ENCODE measurements at regions not wholly inside any gene's neighbourhood (a gene's known extent, or its start where the extent isn't known, plus 50 kb on each side); places are given as distances from the start of the nearest gene placed in this dataset.

DNA sequence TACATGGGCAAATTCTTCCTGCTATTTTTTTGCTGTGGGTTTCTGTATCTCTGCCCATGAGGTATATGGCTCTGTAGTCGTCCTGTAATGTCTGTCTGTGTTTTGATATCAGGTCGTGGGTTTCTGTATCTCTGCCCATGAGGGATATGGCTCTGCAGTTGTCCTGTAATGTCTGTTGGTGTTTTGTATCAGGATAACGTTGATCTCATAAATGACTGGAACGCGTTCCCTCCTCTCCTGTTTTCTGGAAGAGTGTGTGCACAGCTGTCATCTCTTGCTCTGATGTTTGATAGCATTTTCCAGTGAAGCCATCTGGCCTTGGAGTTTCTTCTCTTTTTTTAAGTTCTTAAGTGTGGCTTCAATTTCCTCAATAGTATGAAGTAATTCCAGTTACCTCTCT lies 57.2 kb downstream of the SOX1 start:
- intact Hi-C loops (cut with DNase I; ENCODE audit: low total_unique reads): no loop called here
- Histone ChIP-seq H3K36me3 (no peaks in the 10 kb centered on the region), H3K4me3 (no peak overlapping the region), H3K4me1 (no peaks in the 10 kb centered on the region), H3K27me3 (peaks cover 0 to 22% of the 10 kb centered on the region in 2 donors), H3K9me3 (no peaks in the 10 kb centered on the region), H3K27ac (no peak overlapping the region)
- DNase-seq: no peak
- TF ChIP-seq, protein P1, sequence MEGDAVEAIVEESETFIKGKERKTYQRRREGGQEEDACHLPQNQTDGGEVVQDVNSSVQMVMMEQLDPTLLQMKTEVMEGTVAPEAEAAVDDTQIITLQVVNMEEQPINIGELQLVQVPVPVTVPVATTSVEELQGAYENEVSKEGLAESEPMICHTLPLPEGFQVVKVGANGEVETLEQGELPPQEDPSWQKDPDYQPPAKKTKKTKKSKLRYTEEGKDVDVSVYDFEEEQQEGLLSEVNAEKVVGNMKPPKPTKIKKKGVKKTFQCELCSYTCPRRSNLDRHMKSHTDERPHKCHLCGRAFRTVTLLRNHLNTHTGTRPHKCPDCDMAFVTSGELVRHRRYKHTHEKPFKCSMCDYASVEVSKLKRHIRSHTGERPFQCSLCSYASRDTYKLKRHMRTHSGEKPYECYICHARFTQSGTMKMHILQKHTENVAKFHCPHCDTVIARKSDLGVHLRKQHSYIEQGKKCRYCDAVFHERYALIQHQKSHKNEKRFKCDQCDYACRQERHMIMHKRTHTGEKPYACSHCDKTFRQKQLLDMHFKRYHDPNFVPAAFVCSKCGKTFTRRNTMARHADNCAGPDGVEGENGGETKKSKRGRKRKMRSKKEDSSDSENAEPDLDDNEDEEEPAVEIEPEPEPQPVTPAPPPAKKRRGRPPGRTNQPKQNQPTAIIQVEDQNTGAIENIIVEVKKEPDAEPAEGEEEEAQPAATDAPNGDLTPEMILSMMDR (IDR thresholded peaks at IDR 0.05): no peak

GRCh38 chr13:112127564-112128330 lies 60.8 kb downstream of the SOX1 start:
- intact Hi-C loops (cut with DNase I; ENCODE audit: low total_unique reads): no loop called here
- Histone ChIP-seq H3K4me1 (no peaks in the 10 kb centered on the region), H3K36me3 (no peaks in the 10 kb centered on the region), H3K27ac (no peak overlapping the region), H3K9me3 (no peaks in the 10 kb centered on the region), H3K27me3 (peaks cover 0 to 31% of the 10 kb centered on the region in 2 donors), H3K4me3 (no peak overlapping the region)
- peak in 1 of 2 donors; percentile 45 for DNase-seq
- TF ChIP-seq, protein P1 (IDR thresholded peaks at IDR 0.05): no peak

DNA sequence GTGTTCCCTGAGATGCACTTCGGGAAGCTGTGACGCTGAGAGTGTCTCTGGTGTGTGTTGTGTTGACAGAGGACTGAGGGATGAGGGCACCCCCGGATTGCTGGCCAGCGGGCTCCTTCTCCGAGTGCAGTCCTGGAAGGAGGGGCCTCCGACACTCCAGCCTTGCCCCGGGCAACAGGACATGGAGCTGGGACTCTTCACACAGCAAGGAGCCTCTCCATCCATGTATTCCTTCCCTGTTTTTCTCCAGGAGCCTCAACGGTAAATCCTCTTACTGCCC lies 61.3 kb downstream of the SOX1 start:
- Histone ChIP-seq H3K4me3 (no peak overlapping the region), H3K27ac (no peak overlapping the region), H3K36me3 (no peaks in the 10 kb centered on the region), H3K27me3 (peaks cover 0 to 36% of the 10 kb centered on the region in 2 donors), H3K9me3 (no peaks in the 10 kb centered on the region), H3K4me1 (no peaks in the 10 kb centered on the region)
- intact Hi-C loops (cut with DNase I; ENCODE audit: low total_unique reads): no loop called here
- TF ChIP-seq, protein P1 (IDR thresholded peaks at IDR 0.05): no peak
- DNase-seq: peak in 1 of 2 donors; percentile 41

GRCh38 chr13:112130418-112130817 lies 63.5 kb downstream of the SOX1 start:
- peaks cover 0 to 36% of the 10 kb centered on the region in 2 donors for H3K27me3 ChIP-seq
- TF ChIP-seq, protein P1 (IDR thresholded peaks at IDR 0.05): no peak
- H3K4me3 ChIP-seq: no peak overlapping the region
- intact Hi-C loops (cut with DNase I; ENCODE audit: low total_unique reads): no loop called here
- H3K4me1 ChIP-seq: no peaks in the 10 kb centered on the region
- no peak for DNase-seq
- no peaks in the 10 kb centered on the region for H3K9me3 ChIP-seq
- H3K36me3 ChIP-seq: no peaks in the 10 kb centered on the region
- no peak overlapping the region for H3K27ac ChIP-seq

- H3K4me3 ChIP-seq: no peak overlapping the region
- peak in 1 of 2 donors; percentile 61 for DNase-seq
- no peaks in the 10 kb centered on the region for H3K36me3 ChIP-seq
- TF ChIP-seq, protein P1 (IDR thresholded peaks at IDR 0.05): no peak
- intact Hi-C loops (cut with DNase I; ENCODE audit: low total_unique reads): no loop called here
- no peak overlapping the region for H3K27ac ChIP-seq
- no peaks in the 10 kb centered on the region for H3K9me3 ChIP-seq
- peaks cover 0 to 39% of the 10 kb centered on the region in 2 donors for H3K27me3 ChIP-seq
- no peaks in the 10 kb centered on the region for H3K4me1 ChIP-seq
Measured at GRCh38 chr13:112131081-112131712, 64.2 kb downstream of the SOX1 start.

Data from tibial artery (tissue), 4 donors.